Thyroid gland (tissue), 4 donors: ENCODE measurements at regions not wholly inside any gene's neighbourhood (a gene's known extent, or its start where the extent isn't known, plus 50 kb on each side); places are given as distances from the start of the nearest gene placed in this dataset.

Source experiments
- CTCF ChIP-seq, 6 experiments: fragments of 200-600 bp in 3 of 6; fragments of 450-650 bp in 3 of 6; sonication (generic) in 3 of 6; IDR thresholded peaks; one replicate each; pipeline ENCODE4 v1.5.1; 2016 to 2019; ENCODE audit warnings: antibody characterized with exemption in 6 of 6, mild to moderate bottlenecking in 2 of 6, inconsistent platforms in 1 of 6, moderate library complexity in 1 of 6
- POLR2A ChIP-seq, 2 donors: fragments of 450-650 bp; IDR thresholded peaks; one replicate each; pipeline ENCODE4 v1.6.1; 2017; ENCODE audit warnings: antibody characterized with exemption in 2 of 2, mild to moderate bottlenecking in 2 of 2, moderate library complexity in 1 of 2

DNA sequence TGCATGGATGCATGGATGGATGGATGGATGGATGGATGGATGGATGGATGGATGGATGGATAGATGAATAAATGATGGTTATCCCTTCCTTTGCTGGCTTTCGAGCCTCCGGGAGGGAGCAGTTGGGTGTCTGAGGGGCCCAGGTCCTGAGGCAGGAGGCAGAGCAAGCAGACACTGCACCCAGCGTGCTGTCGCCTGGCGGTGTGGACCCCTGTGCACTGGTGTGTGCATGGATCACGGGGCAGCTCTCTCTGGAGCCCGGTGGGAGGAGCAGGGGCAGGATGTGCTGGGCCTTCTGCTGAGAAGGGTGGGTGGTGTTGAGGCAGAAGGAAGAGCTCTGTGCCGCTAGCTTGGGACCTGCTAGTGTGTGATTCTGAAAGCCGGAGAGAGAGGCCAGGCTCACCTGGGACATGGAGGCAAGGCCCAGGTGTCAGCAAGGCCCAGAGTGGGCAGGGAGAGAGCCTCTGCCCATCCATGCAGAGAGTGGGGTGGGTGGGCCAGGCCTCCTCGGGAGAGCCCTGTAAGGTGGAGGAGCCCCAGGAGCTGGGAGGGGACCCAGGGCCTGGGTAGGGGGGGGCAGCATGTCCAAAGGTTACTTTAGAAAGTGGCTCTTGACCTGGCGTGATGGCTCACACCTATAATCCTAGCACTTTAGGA lies 254.4 kb downstream of the BRD1 start:
- TF ChIP-seq POLR2A (IDR thresholded peaks at IDR 0.05) = no peak
- no peak for TF ChIP-seq CTCF (IDR thresholded peaks at IDR 0.05)
